ENCODE measurements at regions not wholly inside any gene's neighbourhood (a gene's known extent, or its start where the extent isn't known, plus 50 kb on each side); places are given as distances from the start of the nearest gene placed in this dataset.

GRCh38 chr6:78670802-78671201 lies 196.5 kb upstream of the IRAK1BP1 start:
- TF ChIP-seq CTCF (IDR thresholded peaks at IDR 0.05): no peak
- no peak for TF ChIP-seq POLR2A (IDR thresholded peaks at IDR 0.05)

All from adrenal gland (tissue), 5 donors.